ENCODE measurements at regions not wholly inside any gene's neighbourhood (a gene's known extent, or its start where the extent isn't known, plus 50 kb on each side); places are given as distances from the start of the nearest gene placed in this dataset.

DNA sequence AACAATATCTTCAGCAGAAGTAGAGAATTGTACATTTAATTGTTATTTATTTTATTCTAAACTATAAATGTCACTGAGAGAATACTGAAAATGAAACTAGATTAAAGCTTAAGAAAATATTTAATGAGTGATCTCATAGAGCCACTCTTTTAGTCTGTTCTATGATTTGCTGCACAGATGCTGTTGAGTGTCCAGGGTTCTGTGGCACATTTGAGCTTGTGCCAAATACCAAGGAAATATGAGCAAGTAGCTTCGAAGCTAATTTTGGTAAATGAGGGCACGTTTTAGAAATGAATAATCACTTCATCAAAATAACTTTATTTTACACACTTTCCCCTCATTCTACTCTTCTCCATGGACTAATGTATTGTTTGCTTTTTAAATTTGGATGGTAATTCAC is 53.6 kb upstream of the THRB start:
- H3K9me3 ChIP-seq (replicated peaks; ENCODE audit: control insufficient read depth, insufficient read depth, low read length), result no peaks in the 10 kb centered on the region
- POLR2A ChIA-PET, result no interaction called here
- BruUV-seq (replicated peaks), result no TSS peak
- CTCF ChIA-PET, result interaction anchor here (0.8 to 1.9 kb wide), 7 partner anchors 9 to 135 kb away, joined by 3 to 6 read pairs (median 4); no protein-coding TSS in a partner anchor
- DNase-seq (ENCODE audit: low read depth, low spot score), result no peak
- H3K36me3 ChIP-seq (ENCODE audit: control insufficient read depth in 2 of 2, extremely low read depth in 1 of 2, insufficient read depth in 2 of 2, low read length in 2 of 2), result no peaks in the 10 kb centered on the region
- no peak for TF ChIP-seq FOS (IDR thresholded peaks at IDR 0.05; ENCODE audit: borderline replicate concordance, insufficient read depth, low read length)
- no peak for TF ChIP-seq POLR2AphosphoS5 (IDR thresholded peaks at IDR 0.05; ENCODE audit: insufficient read depth, low read depth, low read length)
- no peak for TF ChIP-seq POLR2A (IDR thresholded peaks at IDR 0.05; ENCODE audit: low read depth, low read length)
- TF ChIP-seq, protein P1, sequence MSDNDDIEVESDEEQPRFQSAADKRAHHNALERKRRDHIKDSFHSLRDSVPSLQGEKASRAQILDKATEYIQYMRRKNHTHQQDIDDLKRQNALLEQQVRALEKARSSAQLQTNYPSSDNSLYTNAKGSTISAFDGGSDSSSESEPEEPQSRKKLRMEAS (IDR thresholded peaks at IDR 0.05; ENCODE audit: insufficient read depth, insufficient read length), result no peak
- TF ChIP-seq MYC (IDR thresholded peaks at IDR 0.05; ENCODE audit: low read depth, low read length), result no peak
- TF ChIP-seq, protein P2, sequence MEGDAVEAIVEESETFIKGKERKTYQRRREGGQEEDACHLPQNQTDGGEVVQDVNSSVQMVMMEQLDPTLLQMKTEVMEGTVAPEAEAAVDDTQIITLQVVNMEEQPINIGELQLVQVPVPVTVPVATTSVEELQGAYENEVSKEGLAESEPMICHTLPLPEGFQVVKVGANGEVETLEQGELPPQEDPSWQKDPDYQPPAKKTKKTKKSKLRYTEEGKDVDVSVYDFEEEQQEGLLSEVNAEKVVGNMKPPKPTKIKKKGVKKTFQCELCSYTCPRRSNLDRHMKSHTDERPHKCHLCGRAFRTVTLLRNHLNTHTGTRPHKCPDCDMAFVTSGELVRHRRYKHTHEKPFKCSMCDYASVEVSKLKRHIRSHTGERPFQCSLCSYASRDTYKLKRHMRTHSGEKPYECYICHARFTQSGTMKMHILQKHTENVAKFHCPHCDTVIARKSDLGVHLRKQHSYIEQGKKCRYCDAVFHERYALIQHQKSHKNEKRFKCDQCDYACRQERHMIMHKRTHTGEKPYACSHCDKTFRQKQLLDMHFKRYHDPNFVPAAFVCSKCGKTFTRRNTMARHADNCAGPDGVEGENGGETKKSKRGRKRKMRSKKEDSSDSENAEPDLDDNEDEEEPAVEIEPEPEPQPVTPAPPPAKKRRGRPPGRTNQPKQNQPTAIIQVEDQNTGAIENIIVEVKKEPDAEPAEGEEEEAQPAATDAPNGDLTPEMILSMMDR (IDR thresholded peaks at IDR 0.05; ENCODE audit: extremely low read depth in 1 of 2, insufficient read depth in 1 of 2, low read depth in 1 of 2, low read length in 2 of 2), result no peak
- no peak for TF ChIP-seq GATA2 (IDR thresholded peaks at IDR 0.05; ENCODE audit: insufficient read depth, insufficient read length, low read depth, low read length)
- TF ChIP-seq EZH2 (IDR thresholded peaks at IDR 0.05; ENCODE audit: borderline replicate concordance, low read depth, low read length, severe bottlenecking), result no peak
- TF ChIP-seq JUN (IDR thresholded peaks at IDR 0.05; ENCODE audit: borderline replicate concordance, insufficient read depth, insufficient read length, low read depth), result no peak
- no peak overlapping the region for H3K4me2 ChIP-seq (ENCODE audit: insufficient read depth, low read length)
- no peak for FAIRE-seq
- H3K9me1 ChIP-seq (replicated peaks; ENCODE audit: control insufficient read depth, extremely low read depth, insufficient read depth, low read length), result no peaks in the 10 kb centered on the region
- H3K4me1 ChIP-seq (ENCODE audit: control insufficient read depth, extremely low read depth, insufficient read depth, low read length), result no peaks in the 10 kb centered on the region
- H4K20me1 ChIP-seq (replicated peaks; ENCODE audit: control insufficient read depth, extremely low read depth, insufficient read depth, low read length), result no peaks in the 10 kb centered on the region
- H3K4me3 ChIP-seq (replicated peaks in 1 of 3; ENCODE audit: insufficient read depth in 1 of 3, low read depth in 1 of 3, low read length in 3 of 3), result no peak overlapping the region
- H3K9ac ChIP-seq (replicated peaks; ENCODE audit: extremely low read depth, insufficient read depth, low read length), result no peak overlapping the region
- no peak overlapping the region for H3K27ac ChIP-seq (ENCODE audit: insufficient read depth, low read depth, low read length)
- no peaks in the 10 kb centered on the region for H3K27me3 ChIP-seq (ENCODE audit: control insufficient read depth in 2 of 2, insufficient read depth in 2 of 2, low read length in 2 of 2)
- no peak overlapping the region for H2AFZ ChIP-seq (ENCODE audit: low read depth, low read length)
- H3K79me2 ChIP-seq (ENCODE audit: control insufficient read depth, insufficient read depth, low read length), result no peaks in the 10 kb centered on the region
- dilution Hi-C loops (cut with MboI; ENCODE audit: extremely low pct_ligation_motif_present, low sequenced_read_pairs), result no loop called here
- intact Hi-C loops (cut with micrococcal nuclease), result no loop called here

Measured in endothelial cell of umbilical vein (primary cell).